ENCODE measurements at regions not wholly inside any gene's neighbourhood (a gene's known extent, or its start where the extent isn't known, plus 50 kb on each side); places are given as distances from the start of the nearest gene placed in this dataset.

- ATAC-seq (ENCODE audit: low FRiP score) (no peak), DNase-seq (ENCODE audit: low spot score) (no peak)
- no peak for TF ChIP-seq CTCF (IDR thresholded peaks at IDR 0.05)
Observed at GRCh38 chr5:17879276-17879675, 245.0 kb downstream of the TAF11L14 start.

- no peak for ATAC-seq (ENCODE audit: low FRiP score)
- no peak for TF ChIP-seq CTCF (IDR thresholded peaks at IDR 0.05)
- no peak for DNase-seq (ENCODE audit: low spot score)
Observed at GRCh38 chr5:17880869-17881268, 246.6 kb downstream of the TAF11L14 start.

GRCh38 chr5:17882760-17883488 is 248.7 kb downstream of the TAF11L14 start:
- no peak for ATAC-seq (ENCODE audit: low FRiP score)
- no peak for TF ChIP-seq CTCF (IDR thresholded peaks at IDR 0.05)
- no peak for DNase-seq (ENCODE audit: low spot score)

- ATAC-seq (ENCODE audit: low FRiP score): no peak
- no peak for TF ChIP-seq CTCF (IDR thresholded peaks at IDR 0.05)
- no peak for DNase-seq (ENCODE audit: low spot score)
Observed at GRCh38 chr5:17888155-17888554, 253.9 kb downstream of the TAF11L14 start.

- DNase-seq (ENCODE audit: low spot score) (no peak), ATAC-seq (ENCODE audit: low FRiP score) (no peak)
- TF ChIP-seq CTCF (IDR thresholded peaks at IDR 0.05): no peak
Observed at GRCh38 chr5:17890501-17890900, 256.2 kb downstream of the TAF11L14 start.

- ATAC-seq (ENCODE audit: low FRiP score) (no peak), DNase-seq (ENCODE audit: low spot score) (no peak)
- TF ChIP-seq CTCF (IDR thresholded peaks at IDR 0.05): no peak
Observed at GRCh38 chr5:17891881-17892280, 257.6 kb downstream of the TAF11L14 start.

- ATAC-seq (ENCODE audit: low FRiP score) (no peak), DNase-seq (ENCODE audit: low spot score) (no peak)
- no peak for TF ChIP-seq CTCF (IDR thresholded peaks at IDR 0.05)
Observed at GRCh38 chr5:17893026-17893635, 258.9 kb downstream of the TAF11L14 start.

All from omental fat pad (tissue), 3 donors.